MM.1S (cell line): ENCODE measurements at regions not wholly inside any gene's neighbourhood (a gene's known extent, or its start where the extent isn't known, plus 50 kb on each side); places are given as distances from the start of the nearest gene placed in this dataset.

Experiments used
- DNase-seq: peaks from one replicate; pipeline ENCODE4 v3.0.0-alpha.2; 2015
- H2AFZ ChIP-seq: fragments of 300-600 bp; sonication (generic); 2 replicates; pipeline ENCODE4 v1.6.0; 2016; ENCODE audit warnings: antibody characterized with exemption, low read length
- H3F3A ChIP-seq: fragments of 300-600 bp; sonication (generic); 2 replicates; pipeline ENCODE4 v1.6.1; 2016; ENCODE audit warnings: mild to moderate bottlenecking, antibody characterized with exemption, low read length, moderate library complexity, mixed read lengths; ENCODE audit not compliant: insufficient read depth
- H3K27ac ChIP-seq: fragments of 300-600 bp; sonication (generic); 2 replicates; pipeline ENCODE4 v1.5.1; 2016; ENCODE audit warnings: mild to moderate bottlenecking, low read length
- H3K27me3 ChIP-seq: fragments of 300-600 bp; sonication (generic); replicated peaks from 2 replicates; pipeline ENCODE4 v1.6.0; 2016; ENCODE audit warnings: low read length; ENCODE audit not compliant: insufficient read depth
- H3K36me3 ChIP-seq: fragments of 300-600 bp; sonication (generic); replicated peaks from 2 replicates; pipeline ENCODE4 v1.6.1; 2016; ENCODE audit warnings: mild to moderate bottlenecking, low read length, mixed read lengths; ENCODE audit not compliant: insufficient read depth
- H3K4me1 ChIP-seq: fragments of 300-600 bp; sonication (generic); 2 replicates; pipeline ENCODE4 v1.6.1; 2016; ENCODE audit warnings: low read length, mixed read lengths
- H3K4me2 ChIP-seq: fragments of 300-600 bp; sonication (generic); 2 replicates; pipeline ENCODE4 v1.6.0; 2016; ENCODE audit warnings: low read depth, low read length
- H3K4me3 ChIP-seq: fragments of 300-600 bp; sonication (generic); 2 replicates; pipeline ENCODE4 v1.5.1; 2016; ENCODE audit warnings: low read length, mixed read lengths
- H3K79me2 ChIP-seq: fragments of 300-600 bp; sonication (generic); 2 replicates; pipeline ENCODE4 v1.6.1; 2016; ENCODE audit warnings: mixed run types, low read length, mixed read lengths
- H3K9ac ChIP-seq: fragments of 300-600 bp; sonication (generic); 2 replicates; pipeline ENCODE4 v1.6.1; 2016; ENCODE audit warnings: low read length, mixed read lengths
- H3K9me2 ChIP-seq: fragments of 300-600 bp; sonication (generic); replicated peaks from 2 replicates; pipeline ENCODE4 v1.6.1; 2016; ENCODE audit warnings: mild to moderate bottlenecking, low read length, mixed read lengths; ENCODE audit not compliant: insufficient read depth
- H3K9me3 ChIP-seq: fragments of 300-600 bp; sonication (generic); replicated peaks from 2 replicates; pipeline ENCODE4 v1.6.1; 2016; ENCODE audit warnings: mild to moderate bottlenecking, low read length, mixed read lengths; ENCODE audit not compliant: insufficient read depth
- H4K20me1 ChIP-seq: fragments of 300-600 bp; sonication (generic); 2 replicates; pipeline ENCODE4 v1.6.1; 2016; ENCODE audit warnings: mild to moderate bottlenecking, low read length, moderate library complexity, mixed read lengths; ENCODE audit not compliant: insufficient read depth
- CTCF ChIP-seq: fragments of 300-600 bp; sonication (generic); IDR thresholded peaks from 2 replicates; pipeline ENCODE4 v1.5.1; 2016; ENCODE audit warnings: antibody characterized with exemption, low read length, mixed read lengths
- EZH2 ChIP-seq: fragments of 300-600 bp; sonication (generic); optimal IDR thresholded peaks from 2 replicates; pipeline ENCODE3; 2017; ENCODE audit warnings: low read depth, mild to moderate bottlenecking, antibody characterized with exemption, low read length, mixed read lengths
- EZH2phosphoT487 ChIP-seq: fragments of 300-600 bp; sonication (generic); IDR thresholded peaks from 2 replicates; pipeline ENCODE4 v1.6.1; 2018; ENCODE audit warnings: antibody characterized with exemption, low read length

GRCh38 chr16:65548470-65548869, 426.6 kb upstream of the CDH11 start:
- no peaks in the 10 kb centered on the region for H3F3A ChIP-seq
- TF ChIP-seq CTCF (no peak), EZH2 (no peak), EZH2phosphoT487 (no peak)
- H3K79me2 ChIP-seq: no peaks in the 10 kb centered on the region
- H3K4me2 ChIP-seq: no peak overlapping the region
- H3K4me3 ChIP-seq: no peak overlapping the region
- no peak overlapping the region for H3K9ac ChIP-seq
- no peak for DNase-seq
- no peaks in the 10 kb centered on the region for H3K4me1 ChIP-seq
- H3K9me3 ChIP-seq: no peaks in the 10 kb centered on the region
- no peaks in the 10 kb centered on the region for H4K20me1 ChIP-seq
- no peaks in the 10 kb centered on the region for H3K36me3 ChIP-seq
- no peaks in the 10 kb centered on the region for H3K9me2 ChIP-seq
- H3K27ac ChIP-seq: no peak overlapping the region
- H2AFZ ChIP-seq: no peak overlapping the region
- no peaks in the 10 kb centered on the region for H3K27me3 ChIP-seq

DNA sequence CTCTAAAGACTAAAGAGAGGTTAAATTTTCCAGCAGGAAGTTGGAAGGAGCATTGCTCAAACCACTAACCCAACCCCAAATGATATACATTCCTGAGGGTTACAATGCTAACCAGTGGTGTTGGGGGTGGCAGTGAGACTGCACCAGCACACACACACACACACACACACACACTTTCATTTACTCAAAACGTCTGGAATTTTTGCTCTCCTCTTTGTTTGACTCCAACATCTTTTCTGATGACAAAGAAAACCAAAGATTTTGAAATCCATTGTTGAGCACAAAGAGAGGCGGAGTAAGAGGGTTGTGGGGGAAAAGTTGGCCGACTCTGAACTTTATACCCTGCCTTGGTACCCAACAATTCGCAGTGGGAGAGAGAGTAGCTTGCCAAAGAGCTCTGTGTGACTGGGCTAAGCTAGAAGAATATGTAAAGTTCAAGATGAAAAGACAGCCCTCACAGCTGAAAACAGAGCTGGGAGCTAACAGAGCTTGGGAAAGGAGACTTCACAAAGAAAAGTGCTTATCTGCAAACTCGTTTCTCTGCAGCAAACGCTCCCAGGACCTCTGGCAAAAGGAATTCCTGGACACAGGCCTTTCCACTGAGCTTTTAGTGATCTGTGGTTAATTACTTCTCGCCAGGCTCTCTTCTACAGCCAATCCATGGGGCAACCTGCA, 426.0 kb upstream of the CDH11 start:
- Histone ChIP-seq H3K27ac (no peak overlapping the region), H3K4me2 (no peak overlapping the region), H3K9me3 (no peaks in the 10 kb centered on the region), H2AFZ (no peak overlapping the region), H4K20me1 (no peaks in the 10 kb centered on the region), H3K4me3 (no peak overlapping the region), H3F3A (no peaks in the 10 kb centered on the region), H3K4me1 (no peaks in the 10 kb centered on the region), H3K36me3 (no peaks in the 10 kb centered on the region), H3K79me2 (no peaks in the 10 kb centered on the region), H3K9ac (no peak overlapping the region), H3K9me2 (no peaks in the 10 kb centered on the region), H3K27me3 (no peaks in the 10 kb centered on the region)
- no peak for DNase-seq
- TF ChIP-seq EZH2 (no peak), CTCF (no peak), EZH2phosphoT487 (no peak)

- DNase-seq: no peak
- Histone ChIP-seq H2AFZ (no peak overlapping the region), H3K36me3 (no peaks in the 10 kb centered on the region), H3F3A (no peaks in the 10 kb centered on the region), H3K9me3 (no peaks in the 10 kb centered on the region), H4K20me1 (no peaks in the 10 kb centered on the region), H3K79me2 (no peaks in the 10 kb centered on the region), H3K4me1 (no peaks in the 10 kb centered on the region), H3K9ac (no peak overlapping the region), H3K27me3 (no peaks in the 10 kb centered on the region), H3K4me3 (no peak overlapping the region), H3K9me2 (no peaks in the 10 kb centered on the region), H3K4me2 (no peak overlapping the region), H3K27ac (no peak overlapping the region)
- TF ChIP-seq EZH2 (no peak), CTCF (no peak), EZH2phosphoT487 (no peak)
These were observed 424.5 kb upstream of the CDH11 start for GRCh38 chr16:65546353-65546791.
